ENCODE measurements at regions not wholly inside any gene's neighbourhood (a gene's known extent, or its start where the extent isn't known, plus 50 kb on each side); places are given as distances from the start of the nearest gene placed in this dataset.

DNA sequence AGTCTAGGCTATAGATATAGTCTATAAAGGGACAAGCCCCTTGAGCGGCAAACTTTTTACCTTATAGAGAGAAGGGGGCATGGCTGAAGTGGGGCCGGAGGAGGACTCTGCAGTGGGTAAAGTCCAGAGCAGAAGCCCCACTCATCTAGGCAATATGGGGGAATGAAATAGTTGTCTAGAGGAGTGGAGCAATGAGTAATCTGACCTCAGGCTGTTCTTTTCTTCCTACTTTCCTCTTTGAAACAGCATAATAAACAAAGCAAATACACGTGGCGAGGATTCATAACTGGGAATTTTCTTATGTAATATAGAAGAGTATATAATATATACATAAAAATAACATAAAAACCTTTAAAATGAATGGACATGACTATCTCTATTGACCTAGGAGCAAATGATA lies 546.4 kb upstream of the ZNF385D start:
- DNase-seq (ENCODE audit: low read depth) = no peak

DNA sequence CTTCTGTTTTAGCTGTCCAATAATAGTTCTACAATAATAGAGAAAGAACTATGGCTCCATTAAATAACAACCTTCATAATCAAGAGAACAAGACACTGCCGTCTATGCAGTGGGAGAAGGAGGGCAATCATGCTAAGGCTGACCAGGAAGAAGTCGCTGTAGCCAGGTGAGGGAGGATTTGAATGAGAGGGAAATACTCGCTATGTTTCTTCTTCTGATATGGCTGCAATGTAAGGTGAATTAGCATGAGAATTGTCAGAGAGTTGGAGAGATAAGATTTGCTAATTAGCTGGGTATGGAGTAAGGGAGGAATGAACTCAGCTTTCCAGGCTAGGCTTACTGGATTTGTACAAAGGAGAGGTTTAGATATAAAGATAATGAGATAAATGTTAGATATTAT lies 555.4 kb upstream of the ZNF385D start:
- no peak for DNase-seq (ENCODE audit: low read depth)

DNA sequence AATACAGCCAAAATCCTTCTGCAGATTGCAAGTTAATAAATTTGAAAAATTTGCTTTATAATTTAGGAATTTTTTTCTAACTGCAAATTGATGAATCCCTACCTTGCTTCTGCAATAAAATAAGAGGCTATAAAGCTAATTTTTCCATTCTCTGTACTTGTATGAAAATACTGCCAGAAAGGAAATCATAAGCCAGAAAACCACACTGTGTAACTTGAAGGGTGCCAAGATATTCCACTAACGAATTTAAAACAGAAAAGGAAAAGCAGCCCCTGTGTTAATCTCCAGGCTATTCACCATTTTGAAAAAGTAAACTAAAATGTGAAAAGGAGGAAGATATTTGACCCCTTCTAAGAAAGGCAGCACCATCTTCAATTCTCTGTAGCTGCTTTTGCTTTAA lies 557.9 kb upstream of the ZNF385D start:
- no peak for DNase-seq (ENCODE audit: low read depth)

DNA sequence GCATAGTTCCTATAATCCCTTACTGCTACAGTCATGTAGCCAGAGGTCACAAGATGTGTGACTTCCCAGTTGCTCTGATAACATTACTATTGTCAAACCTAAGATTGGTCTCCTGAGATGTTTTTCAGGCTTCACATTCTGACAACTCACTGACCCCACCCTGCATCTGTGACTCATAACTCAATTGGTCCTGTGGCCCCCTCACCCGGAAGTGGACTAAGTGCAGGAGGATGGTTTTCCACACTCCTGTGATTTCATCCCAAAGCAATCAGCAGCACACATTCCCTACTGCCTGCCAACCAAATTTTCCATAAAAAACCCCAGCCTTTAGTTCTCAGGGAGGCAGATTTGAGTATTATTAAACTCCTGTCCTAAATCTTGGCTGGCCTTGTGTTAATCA lies 564.9 kb upstream of the ZNF385D start:
- DNase-seq (ENCODE audit: low read depth) = peak; percentile 57

DNA sequence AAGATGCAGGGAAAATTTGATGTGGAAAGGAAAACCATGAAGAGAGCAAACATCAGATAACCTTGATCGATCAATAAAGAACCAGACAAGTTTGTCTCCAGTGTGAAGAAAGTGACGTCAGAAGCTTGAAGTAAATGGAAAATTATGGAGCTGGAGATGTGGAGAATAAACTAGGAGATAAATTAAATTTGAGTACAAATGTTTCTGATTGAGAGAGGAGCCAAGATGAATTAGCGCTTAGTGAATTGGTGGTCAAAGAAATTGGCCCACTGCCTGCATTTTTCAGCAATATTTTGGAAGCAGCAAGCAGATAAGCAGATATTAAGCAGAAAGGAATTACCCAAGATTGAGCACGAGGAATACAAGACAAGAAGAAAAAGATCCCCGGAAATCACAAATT lies 567.3 kb upstream of the ZNF385D start:
- no peak for DNase-seq (ENCODE audit: low read depth)

DNA sequence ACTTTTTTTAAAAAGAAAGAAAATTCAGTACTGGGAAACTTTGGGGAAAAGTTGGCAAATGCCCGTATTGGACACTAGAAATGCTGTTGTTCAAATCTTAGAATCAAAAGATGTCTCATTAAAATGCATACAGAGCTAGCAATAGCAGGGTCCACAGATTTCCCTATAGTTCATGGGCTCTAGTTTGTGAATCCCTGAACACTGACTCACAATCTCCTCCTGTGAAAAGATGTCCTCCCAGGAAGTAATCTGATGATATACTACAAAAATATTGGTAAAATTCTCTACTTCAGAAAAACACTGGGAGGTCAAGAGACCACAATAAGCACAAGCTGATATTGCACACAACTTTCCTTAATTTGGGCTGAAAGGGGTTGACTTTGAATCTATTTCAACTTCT lies 568.4 kb upstream of the ZNF385D start:
- DNase-seq (ENCODE audit: low read depth) = peak; percentile 60

DNA sequence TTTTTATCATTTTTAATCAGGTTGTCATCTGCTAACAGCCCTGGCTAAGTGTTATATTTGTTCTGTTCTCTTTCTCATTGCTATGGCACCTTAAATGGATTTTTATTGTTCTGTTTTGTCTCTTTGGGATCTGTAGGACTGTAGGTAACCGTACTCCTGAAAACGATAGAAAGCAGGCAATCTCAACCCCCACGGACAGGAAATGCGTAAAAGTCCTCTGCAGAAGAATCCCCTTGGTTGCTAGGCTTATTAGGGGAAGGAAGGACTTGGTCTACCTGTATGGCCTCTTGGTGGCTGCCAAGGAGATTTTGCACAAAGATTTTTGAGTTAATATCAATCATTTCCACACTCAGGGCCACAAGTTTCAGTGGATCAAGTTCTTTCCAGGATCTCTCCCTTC lies 571.9 kb upstream of the ZNF385D start:
- DNase-seq (ENCODE audit: low read depth) = no peak

DNA sequence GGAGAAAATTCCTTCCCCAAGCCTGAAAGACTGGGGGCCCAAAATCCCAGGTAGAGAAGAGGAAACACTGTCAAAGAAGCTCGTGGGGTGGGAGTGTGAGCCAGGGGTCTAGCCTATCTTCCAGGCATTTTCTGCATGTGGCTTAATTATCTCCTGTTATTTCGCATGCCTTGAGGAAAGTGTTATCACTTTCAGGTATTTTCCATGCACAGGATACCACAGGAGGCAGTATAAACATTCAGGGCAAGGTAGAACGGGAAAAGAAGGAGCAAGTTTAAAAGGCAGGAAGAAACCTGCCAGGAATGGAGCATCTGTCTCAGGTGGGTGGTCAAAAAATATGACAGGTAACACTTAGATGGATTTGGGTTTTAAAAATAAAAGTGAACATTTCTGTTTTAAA lies 575.3 kb upstream of the ZNF385D start:
- no peak for DNase-seq (ENCODE audit: low read depth)

DNA sequence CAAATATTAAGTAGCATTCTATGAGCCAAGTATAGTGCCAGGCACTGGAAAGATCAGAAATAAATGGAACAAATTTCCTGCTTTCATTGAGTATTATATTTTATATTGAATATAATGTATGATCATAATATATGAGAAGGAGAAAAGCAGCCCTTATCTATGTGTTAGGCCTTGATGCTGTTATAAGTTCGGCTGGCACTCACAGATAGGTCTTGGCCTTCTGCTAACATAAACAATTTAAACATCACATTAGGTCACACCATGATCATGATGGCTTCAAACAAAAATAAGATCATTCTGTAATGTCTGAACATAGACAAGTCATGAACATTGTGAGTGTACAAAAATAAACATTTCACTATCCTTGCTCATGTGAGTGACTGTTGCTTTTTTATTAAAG lies 584.0 kb upstream of the ZNF385D start:
- DNase-seq (ENCODE audit: low read depth) = no peak

DNA sequence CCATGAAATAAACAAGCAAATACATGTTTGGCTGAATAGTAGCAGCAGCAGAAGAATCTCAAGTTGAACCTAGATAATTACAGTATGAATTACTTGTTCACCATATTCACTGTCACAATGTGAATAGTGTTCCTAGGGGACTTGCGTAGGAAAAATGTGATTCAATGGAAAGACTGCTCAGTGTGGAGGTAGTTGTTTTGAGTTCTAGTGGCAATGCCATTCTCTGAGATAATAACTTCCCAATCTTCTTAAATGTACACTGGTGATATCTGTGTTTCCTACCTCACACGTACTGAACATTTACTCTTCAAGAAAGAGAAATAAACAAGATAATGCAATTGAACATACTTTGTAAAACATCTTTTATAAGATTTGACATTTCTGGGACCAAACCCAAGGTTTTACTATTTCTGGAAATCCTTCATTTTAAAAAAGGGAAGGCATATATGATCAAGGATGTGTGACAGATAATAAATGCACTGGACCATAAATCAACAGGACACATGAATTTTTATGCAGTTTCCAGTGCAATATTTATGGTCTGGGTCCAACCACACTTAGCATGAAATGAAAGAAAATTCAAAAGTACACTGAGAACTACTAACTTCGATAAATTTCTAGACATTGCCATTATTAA lies 598.3 kb upstream of the ZNF385D start:
- no peak for DNase-seq (ENCODE audit: low read depth)

DNA sequence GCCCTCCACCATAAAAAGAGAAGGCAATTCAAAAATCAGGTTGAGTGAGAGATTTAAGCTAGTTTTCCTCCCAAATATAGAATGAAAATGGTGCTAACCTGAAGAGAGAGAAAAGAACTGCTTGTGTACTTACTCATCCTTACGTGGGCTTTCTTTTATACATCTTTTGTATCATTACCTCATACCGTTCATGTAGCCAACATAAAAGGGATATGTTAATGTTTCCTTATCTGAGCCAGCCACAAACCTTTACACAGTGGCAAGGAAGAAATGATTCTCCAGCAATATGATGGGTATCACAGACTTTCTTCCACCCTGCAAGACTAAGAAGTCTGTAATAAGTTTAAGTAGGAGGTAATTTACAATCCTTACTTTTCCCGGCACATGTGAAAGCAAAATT lies 600.8 kb upstream of the ZNF385D start:
- DNase-seq (ENCODE audit: low read depth) = no peak

DNA sequence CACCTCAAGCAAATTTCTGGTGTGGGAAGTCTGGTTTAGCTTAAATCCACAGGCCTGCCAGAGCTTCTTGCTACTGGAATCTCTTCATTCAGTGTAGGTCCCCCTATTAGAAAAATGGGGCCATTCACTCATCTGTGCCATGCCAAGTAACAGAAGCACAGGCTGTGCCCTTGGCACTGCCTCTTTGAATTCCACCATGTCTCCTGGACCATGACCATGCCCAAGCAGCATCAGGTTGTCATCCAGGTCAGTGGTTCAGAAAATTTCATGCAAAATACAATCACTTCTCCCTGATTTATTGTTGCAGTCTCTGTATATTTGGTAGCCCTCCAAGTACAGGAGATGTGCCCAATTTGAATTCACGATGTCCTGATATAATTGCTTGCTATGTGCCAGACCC lies 602.1 kb upstream of the ZNF385D start:
- no peak for DNase-seq (ENCODE audit: low read depth)

DNA sequence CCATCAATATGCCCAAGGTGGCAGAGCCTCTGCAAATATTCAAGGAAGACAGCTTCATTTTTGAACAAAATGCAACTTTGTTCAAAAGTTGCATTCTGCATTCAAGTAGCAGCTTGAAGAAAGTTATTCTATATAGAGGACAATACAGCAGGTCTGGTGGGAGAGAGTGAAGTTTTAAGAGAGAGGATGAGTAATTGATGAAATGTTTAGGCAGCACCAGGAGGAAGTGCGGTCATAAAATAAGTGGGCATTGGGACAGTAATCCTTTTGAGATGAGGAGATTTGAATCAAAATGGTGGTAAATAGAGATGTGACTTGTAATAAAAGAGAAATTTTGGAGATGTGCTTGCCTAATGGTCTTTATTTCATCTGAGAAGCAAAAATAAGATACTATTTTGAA lies 607.3 kb upstream of the ZNF385D start:
- DNase-seq (ENCODE audit: low read depth) = peak; percentile 47

DNA sequence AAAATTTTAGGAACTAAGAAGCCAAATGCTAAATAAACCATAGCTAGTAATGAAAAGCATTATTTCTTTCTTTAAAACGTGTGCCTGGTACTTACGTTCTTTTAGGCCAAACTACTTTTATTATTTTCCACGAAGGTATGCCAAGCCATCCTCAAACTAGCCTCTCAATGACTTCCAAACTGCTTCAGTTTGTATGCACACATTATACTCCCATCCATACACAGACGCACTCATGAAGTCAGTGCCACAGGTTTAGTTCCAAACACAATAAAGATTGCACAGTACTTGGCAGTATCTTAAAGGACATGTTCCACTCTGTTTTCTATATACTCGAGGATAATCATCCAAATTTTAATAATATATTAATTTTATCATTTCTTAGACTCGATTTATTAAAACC lies 609.2 kb upstream of the ZNF385D start:
- no peak for DNase-seq (ENCODE audit: low read depth)

DNA sequence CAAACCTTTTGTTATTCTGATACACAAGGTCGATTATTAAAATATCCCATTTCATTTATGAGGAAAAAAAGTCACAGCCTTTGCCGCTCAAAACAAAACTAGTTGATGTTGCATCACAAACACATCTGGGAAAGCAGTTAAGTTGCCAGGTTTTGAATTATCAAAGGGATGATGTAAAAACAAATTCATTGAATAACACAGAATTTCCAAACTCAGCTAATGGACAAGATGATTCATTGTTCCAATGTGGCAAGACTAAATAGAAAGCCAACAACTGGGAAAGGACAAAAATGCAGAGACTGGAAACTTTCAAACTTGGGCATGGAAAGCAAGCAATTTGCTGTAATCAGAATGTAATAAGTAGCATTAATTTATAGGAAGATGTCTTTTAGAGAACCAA lies 610.0 kb upstream of the ZNF385D start:
- no peak for DNase-seq (ENCODE audit: low read depth)

DNA sequence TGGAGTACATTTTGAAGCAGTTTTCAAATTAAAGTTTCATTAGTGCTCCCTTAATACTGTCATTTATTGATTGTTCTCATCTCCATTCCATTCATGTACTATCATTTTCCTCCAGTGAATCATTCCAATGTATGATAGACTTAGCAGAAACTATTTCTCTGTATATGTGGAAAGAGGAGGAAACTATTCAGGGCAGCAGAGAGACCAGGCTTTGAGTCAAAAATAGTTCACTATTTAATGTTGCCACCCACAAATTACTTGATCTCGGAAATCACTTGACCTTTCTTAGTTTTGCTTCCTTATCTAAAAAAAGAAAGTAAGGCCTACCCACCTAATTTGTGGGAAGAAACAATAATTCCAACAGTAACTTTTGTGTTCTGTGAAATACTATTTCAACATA lies 610.5 kb upstream of the ZNF385D start:
- DNase-seq (ENCODE audit: low read depth) = no peak

DNA sequence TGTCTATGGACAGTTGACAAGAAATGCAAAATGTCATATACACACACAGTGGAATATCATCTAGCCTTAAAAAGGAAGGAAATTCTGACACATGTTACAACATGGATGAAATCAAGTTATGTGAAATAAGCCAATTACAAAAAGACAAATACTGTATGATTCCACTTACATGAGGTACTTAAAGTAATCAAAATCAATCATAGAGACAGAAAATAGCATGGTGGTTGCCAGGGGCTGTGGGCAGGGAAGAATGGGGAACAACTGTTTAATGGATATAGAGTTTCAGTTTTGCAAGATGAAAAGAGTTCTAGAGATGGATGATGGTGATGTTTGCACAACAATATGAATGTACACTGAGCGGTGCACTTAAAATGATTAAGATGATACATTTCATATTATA lies 613.8 kb upstream of the ZNF385D start:
- no peak for DNase-seq (ENCODE audit: low read depth)

DNA sequence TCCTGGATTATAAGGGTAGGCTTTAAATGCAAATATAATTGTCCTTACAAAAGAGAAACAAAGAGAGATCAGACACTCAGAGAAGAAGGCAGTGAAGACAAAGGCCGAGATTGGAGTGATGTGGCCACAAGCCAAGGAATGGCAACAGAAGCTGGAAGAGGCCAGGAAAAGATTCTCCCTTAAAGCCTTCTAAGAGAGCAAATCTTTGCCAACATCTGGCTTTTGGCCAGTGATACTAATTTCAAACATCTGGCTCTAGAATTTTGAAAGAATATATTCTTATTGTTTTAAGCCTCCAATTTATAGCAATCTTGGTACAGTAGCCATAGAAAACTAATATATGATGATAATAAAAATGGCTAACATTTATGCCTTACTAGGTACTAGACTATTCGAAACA lies 615.8 kb upstream of the ZNF385D start:
- DNase-seq (ENCODE audit: low read depth) = no peak

DNA sequence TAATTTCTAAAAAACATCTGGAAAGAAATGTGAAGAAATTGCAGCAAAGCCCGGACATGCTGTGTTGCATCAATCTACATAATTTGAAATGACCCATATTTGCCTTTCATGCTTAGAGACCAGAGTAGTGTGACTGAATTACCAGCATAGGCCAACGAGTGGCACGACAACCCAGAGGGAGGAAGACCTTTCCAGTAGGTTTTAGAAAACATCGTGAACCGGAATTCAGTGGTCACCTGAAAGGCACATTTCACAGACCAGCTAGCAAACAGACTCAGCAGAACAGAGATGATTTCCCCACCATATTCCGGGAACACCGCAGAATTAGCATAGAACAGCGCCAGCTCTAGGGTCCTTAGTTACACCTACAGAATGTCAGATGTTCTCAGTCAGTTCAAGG lies 620.0 kb upstream of the ZNF385D start:
- no peak for DNase-seq (ENCODE audit: low read depth)

DNA sequence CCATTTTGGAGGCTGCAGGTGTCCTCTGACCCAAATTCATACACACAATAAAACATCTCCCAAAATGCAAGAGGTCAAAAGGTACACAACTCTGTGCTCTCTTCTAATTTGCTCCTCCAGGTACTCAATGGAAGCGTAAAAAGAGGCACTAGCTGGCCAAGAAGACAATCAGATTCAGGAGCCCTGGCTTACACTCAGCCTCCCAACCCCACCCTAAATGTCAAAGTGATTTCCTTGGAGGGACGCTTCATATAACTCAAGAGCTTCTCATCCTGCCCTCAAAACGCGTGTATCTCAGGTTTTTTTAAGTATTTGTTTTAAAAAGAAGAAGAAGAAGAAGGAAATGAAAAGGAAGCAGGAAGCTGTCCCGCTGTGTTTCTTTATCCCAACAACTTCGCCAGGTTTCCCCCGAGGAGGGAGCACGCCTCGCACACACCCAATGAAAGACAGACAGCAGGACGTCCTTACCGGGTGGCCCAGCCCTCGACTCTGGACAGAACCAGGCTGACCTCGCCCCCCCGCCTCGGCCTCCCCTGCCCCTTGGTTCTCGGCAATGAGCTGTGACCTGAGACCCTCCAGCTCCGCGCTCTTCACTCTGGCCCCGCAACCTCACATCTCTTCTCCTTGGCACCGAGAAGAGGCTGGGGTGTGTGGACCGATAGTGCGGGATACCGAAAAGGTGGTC lies 620.7 kb upstream of the ZNF385D start:
- no peak for DNase-seq (ENCODE audit: low read depth)

DNA sequence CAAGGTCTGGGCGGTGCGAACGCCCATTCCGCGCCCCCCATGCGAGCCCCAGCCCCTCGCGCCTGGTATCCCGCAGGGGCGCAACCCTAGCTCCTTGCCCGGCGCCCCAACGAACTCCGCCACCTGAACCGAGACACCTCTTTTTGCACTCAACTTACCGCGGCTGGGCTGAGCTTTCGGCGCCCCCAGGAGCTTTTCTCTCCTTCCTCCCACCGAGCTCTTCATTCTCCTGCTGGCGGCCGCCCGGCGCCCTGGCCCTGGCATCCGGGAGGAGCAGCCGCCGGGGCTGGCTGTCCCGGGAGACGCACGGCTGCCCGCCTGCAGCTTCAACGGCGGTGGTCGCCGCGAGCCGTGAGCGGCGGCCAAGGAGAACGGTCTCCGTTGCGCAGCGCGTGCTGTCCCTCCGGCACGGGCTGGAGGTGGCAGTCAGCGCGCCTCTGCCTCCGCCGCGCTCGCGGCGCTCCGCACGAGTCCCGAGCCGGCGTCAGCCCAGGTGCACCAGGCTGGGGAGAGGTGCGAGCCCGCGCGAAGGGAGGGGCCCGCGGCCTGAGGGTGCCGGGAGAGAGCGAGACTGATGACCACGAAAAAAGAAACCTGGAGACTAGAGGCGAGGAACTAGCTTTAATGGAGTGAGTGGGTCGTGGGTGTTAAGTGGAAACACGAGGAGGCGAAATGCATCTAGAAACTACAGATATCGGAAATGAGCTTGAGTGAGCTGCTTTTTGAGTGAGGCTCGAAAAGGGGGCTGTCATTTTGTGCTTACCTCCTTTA lies 621.5 kb upstream of the ZNF385D start:
- DNase-seq (ENCODE audit: low read depth) = no peak

DNA sequence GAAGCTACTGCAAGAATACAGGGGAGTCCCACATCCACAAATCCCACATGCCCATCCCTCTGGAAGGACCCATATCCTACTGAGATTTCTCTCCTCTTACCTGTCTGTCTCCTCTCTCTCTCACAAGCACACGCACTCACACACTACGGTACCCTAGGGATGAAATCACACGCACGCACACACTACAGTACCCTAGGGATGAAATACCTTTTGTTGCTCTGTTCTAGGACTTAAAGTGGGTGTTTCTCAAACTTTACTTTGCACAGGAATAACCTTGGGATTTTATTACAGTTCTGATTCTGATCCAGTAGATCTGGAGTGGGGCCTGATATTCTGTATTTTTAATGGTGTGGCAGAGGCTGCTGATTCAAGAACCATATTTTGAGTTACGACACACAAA lies 622.2 kb upstream of the ZNF385D start:
- no peak for DNase-seq (ENCODE audit: low read depth)

DNA sequence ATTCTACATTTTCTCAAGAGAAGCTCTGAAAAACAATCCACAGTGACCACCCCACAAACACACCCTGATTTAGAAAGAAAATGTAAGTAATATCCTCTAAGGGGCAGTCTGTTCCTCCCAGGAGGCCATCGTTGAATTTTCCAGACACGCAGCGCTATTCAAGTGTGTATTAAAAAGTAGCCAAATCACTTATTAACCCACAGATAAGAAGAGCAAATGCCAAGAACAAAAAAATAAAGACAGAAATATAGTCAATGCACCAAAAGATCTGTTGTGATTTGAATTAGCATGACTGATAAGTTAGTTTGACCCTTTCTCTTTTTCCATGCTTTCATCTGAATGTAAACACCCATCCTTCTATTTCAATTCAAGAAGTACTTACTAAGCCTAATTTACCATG lies 622.8 kb upstream of the ZNF385D start:
- DNase-seq (ENCODE audit: low read depth) = no peak
